GM18868 (cell line): ENCODE measurements at regions not wholly inside any gene's neighbourhood (a gene's known extent, or its start where the extent isn't known, plus 50 kb on each side); places are given as distances from the start of the nearest gene placed in this dataset.

Experiments used
- ATAC-seq: cut with Tn5 transposase; IDR thresholded peaks from one replicate; pipeline ENCODE4 v1.9.1; 2021; ENCODE audit warnings: mild to moderate bottlenecking, moderate library complexity; ENCODE audit not compliant: unreplicated experiment

GRCh38 chr2:48854681-48855080 lies 99.2 kb upstream of the LHCGR start:
- ATAC-seq, result no peak

GRCh38 chr2:48852938-48853337 lies 97.4 kb upstream of the LHCGR start:
- ATAC-seq, result no peak

- no peak for ATAC-seq
Measured at GRCh38 chr2:48851161-48851560, 95.6 kb upstream of the LHCGR start.

- no peak for ATAC-seq
Measured at GRCh38 chr2:48849770-48850169, 94.2 kb upstream of the LHCGR start.

GRCh38 chr2:48845684-48846083 lies 90.2 kb upstream of the LHCGR start:
- ATAC-seq, result no peak

- ATAC-seq, result no peak
Measured at GRCh38 chr2:48844417-48845155, 89.1 kb upstream of the LHCGR start.

GRCh38 chr2:48841126-48841525 lies 85.6 kb upstream of the LHCGR start:
- no peak for ATAC-seq

- ATAC-seq, result no peak
Measured at GRCh38 chr2:48838029-48838428, 82.5 kb upstream of the LHCGR start.

GRCh38 chr2:48829569-48829968 lies 74.0 kb upstream of the LHCGR start:
- no peak for ATAC-seq

GRCh38 chr2:48829036-48829435 lies 73.5 kb upstream of the LHCGR start:
- no peak for ATAC-seq

- no peak for ATAC-seq
Measured at GRCh38 chr2:48826986-48827385, 71.5 kb upstream of the LHCGR start.

GRCh38 chr2:48824116-48824515 lies 68.6 kb upstream of the LHCGR start:
- ATAC-seq, result no peak

- ATAC-seq, result no peak
Measured at GRCh38 chr2:48819206-48819735, 63.7 kb upstream of the LHCGR start.

GRCh38 chr2:48817355-48817754 lies 61.8 kb upstream of the LHCGR start:
- no peak for ATAC-seq

- ATAC-seq, result no peak
Measured at GRCh38 chr2:48812416-48812815, 56.9 kb upstream of the LHCGR start.

- no peak for ATAC-seq
Measured at GRCh38 chr2:48808311-48808710, 52.8 kb upstream of the LHCGR start.
